Stimulated activated CD8-positive, alpha-beta memory T cell treated with anti-CD3 and anti-CD28 coated beads, Interleukin-2, amount 100 ng/mL, for 48 hours (primary cell): ENCODE measurements at regions not wholly inside any gene's neighbourhood (a gene's known extent, or its start where the extent isn't known, plus 50 kb on each side); places are given as distances from the start of the nearest gene placed in this dataset.

ENCODE experiments used
- DNase-seq, 2 donors: peaks; one replicate each; pipeline ENCODE4 v3.0.0-alpha.2; 2020; ENCODE audit warnings: low read depth in 2 of 2

- DNase-seq, result no peak
Observed at GRCh38 chr12:98144953-98145352, 370.4 kb upstream of the TMPO start.

DNA sequence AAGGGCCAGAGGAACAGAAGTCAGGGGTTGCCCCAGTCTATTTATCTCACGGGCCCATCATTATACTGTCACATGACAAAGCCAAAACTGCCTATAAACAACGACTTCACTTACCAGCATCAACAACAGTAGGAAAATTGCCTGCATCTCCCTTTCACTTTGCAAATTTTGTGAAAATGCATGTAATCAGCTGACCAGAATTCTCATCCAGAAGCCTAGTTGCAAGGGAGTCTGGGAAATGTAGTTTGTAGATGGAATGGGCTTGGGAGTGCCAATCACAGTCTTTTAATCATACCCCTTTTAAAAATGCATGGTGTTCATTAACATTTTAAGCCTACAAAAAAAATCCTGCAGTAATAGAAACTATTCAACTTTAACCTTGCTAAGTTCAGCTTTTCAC, 369.3 kb upstream of the TMPO start:
- DNase-seq, result no peak

DNA sequence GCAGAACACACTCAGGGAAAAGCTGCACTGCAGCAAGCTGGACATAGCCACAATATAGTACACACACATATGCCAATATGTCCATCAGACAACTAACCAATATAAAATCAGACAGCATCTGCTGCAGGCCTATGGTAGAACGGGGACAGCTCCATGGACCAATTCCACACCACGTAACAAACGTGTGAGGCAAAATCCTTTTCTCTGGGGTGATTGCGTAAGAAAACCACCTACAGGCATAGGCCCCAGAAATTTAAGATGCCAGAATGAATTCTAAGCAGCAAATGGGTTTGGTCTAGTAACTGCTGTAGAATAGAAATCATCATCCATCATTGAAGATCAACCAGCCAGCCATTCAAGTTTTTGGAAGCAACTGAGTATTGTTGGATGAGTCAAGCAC, 368.9 kb upstream of the TMPO start:
- DNase-seq, result no peak

GRCh38 chr12:98149270-98149669, 366.1 kb upstream of the TMPO start:
- DNase-seq, result no peak

- DNase-seq, result no peak
Observed at GRCh38 chr12:98149691-98150210, 365.6 kb upstream of the TMPO start.

GRCh38 chr12:98151105-98151590, 364.2 kb upstream of the TMPO start:
- DNase-seq, result no peak

GRCh38 chr12:98151984-98152383, 363.4 kb upstream of the TMPO start:
- no peak for DNase-seq

DNA sequence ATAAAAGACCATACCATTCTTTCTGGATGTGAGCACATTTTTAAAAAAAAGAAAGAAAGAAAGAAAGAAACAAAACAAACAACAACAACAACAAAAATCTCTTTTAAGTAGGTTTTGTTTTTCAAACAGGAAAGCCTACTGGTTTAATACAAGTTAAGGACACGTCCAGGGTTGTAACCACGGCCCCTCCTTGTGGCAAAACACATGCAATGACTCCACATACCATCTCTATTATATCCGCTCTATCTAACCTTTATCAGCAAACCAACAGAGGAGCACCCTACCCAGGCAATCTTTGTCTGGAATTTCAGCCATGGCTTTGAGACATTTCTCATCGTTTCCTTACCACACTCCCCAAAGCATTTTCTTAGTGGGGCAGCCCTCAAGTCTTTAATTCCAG, 360.5 kb upstream of the TMPO start:
- DNase-seq, result no peak

GRCh38 chr12:98156697-98157096, 358.7 kb upstream of the TMPO start:
- no peak for DNase-seq

- no peak for DNase-seq
Observed at GRCh38 chr12:98162906-98163678, 352.3 kb upstream of the TMPO start.

DNA sequence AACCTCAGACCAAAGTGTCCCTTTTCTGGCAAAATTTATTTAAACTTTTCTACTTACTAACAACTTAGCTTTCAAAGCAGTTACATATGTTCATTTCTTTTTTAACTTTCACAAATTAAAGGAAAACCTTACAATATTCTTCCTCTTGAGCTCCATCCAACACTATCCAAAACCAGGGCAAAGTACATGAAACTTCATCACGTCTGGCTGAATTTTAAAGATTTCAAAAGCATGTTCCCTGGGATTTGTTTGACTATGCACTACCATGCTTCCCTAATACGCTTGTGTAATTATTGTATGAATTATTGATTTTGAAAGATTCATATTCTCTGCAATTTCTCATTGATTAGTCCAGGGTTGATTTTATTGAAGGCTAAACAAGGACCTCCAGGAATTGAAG, 343.1 kb upstream of the TMPO start:
- DNase-seq, result no peak

- no peak for DNase-seq
Observed at GRCh38 chr12:98172801-98173200, 342.6 kb upstream of the TMPO start.

- no peak for DNase-seq
Observed at GRCh38 chr12:98173773-98174427, 341.5 kb upstream of the TMPO start.

GRCh38 chr12:98174428-98174809, 341.0 kb upstream of the TMPO start:
- no peak for DNase-seq

- no peak for DNase-seq
Observed at GRCh38 chr12:98178126-98178525, 337.3 kb upstream of the TMPO start.

DNA sequence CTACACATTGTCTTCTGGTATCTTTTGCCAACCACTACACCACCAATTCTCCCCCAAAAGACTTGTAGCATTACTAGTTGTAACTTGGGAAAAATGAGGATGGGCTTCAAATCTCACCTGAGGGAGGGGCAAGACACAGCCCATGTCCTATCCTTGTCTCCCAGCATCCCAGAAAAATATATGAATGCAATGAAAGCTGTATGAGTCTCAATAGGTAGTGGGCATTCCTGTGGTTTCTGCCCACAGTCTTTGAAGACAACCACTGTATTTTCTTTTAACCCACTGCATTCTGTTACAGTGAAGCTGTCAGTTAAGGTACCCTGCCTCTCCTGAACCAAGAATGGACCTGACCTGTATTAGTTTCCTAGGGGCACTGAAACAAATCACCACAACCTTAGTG, 336.2 kb upstream of the TMPO start:
- no peak for DNase-seq

DNA sequence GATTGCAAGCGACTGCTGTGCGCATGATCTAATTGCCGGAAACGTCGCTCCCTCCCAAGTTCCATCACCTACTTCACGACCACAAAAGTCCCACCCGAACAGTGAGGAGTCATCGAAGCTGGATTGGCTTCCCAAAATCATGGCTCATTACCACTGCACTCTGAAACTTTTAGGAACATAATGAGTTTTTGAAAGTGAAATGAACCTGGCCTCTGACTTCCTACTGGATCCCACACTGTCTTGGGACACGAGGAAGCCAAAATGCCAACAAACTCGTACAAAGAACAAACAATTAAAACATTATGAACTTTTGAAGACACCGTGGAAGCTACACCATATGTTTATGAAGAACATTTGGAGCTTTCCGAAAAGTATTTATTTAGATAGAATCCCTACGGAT, 334.8 kb upstream of the TMPO start:
- DNase-seq, result no peak

- no peak for DNase-seq
Observed at GRCh38 chr12:98182821-98183220, 332.6 kb upstream of the TMPO start.

- DNase-seq, result no peak
Observed at GRCh38 chr12:98185606-98186005, 329.8 kb upstream of the TMPO start.

GRCh38 chr12:98188650-98189077, 326.7 kb upstream of the TMPO start:
- DNase-seq, result no peak

- no peak for DNase-seq
Observed at GRCh38 chr12:98194591-98194990, 320.8 kb upstream of the TMPO start.

- no peak for DNase-seq
Observed at GRCh38 chr12:98198261-98198982, 317.0 kb upstream of the TMPO start.

DNA sequence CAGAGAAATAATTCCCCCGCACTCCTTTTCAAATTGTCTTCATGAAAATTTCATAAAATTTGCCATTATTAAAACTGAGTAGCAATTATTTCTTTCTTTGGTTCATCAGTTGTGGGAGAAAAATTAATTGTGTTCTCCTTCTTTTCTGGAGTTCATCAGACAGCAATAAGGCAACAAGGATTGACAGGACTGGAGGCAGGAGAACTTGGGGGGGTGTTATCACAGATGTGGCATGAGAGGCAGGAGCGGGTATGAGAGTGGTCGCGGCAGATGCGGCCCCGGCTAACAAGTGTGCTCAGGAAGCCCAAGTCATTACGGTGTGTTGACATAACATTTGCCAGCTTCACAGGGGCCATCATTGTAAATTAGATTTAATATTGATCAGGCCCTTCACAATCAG, 306.6 kb upstream of the TMPO start:
- DNase-seq, result no peak
